HG02884 (cell line): ENCODE measurements at regions not wholly inside any gene's neighbourhood (a gene's known extent, or its start where the extent isn't known, plus 50 kb on each side); places are given as distances from the start of the nearest gene placed in this dataset.
"Not testable (repeated sequence)": the region's sequence is repeated elsewhere in the genome, so short reads cannot be mapped to it uniquely, and the experiment has no call there.

Experiments used
- ATAC-seq: cut with Tn5 transposase; IDR thresholded peaks from one replicate; pipeline ENCODE4 v1.9.1; 2021; ENCODE audit warnings: mild to moderate bottlenecking, moderate library complexity; ENCODE audit not compliant: unreplicated experiment

DNA sequence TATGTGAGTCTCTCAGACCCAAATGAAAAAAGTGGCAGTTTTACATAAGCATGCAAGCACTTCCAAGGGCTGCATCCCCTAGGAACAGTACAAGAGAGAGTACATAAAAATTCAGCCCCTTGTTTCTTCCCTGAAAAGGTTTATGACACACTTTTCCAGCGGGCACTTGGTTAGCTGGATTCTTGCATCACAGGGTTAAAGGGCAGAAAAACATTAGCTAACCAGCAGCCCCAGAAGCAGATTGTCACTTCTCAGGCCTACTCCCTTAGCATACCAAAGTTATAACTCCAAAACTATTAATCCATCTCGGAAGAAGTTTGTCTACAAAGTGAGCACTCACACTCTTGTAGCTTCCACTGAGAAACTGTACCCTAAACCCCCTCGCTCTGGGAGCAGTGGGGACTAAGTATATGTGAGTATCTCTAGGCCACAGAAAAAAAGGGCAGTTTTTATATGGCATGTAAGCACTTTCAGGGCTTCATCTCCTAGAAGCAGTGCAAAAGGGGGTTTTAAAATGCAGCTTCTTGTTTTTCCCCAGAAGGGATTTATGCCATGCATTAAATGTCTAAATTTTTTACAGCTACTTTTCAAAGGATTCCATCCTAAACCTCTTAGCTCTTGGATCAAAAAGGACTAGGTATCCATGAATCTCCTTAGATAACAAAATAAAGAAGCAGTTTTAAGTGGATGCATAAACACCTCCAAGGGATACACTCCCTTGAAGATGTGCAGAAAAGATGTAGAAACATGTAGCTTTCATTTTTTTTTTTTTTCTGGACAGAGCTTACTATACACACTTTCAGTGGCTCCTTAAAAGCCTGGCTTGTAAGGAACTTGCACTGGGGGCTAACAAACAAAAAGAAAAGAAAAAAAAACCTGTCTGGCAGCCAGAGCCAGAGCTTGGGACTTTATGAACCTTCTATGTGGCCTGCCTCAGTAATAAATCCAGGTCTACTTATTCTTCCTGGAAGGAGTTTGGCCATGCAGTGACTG, 956.7 kb downstream of the CCSER2 start:
- ATAC-seq, result no peak

GRCh38 chr10:85293483-85293882, 965.1 kb downstream of the CCSER2 start:
- ATAC-seq, result no peak

DNA sequence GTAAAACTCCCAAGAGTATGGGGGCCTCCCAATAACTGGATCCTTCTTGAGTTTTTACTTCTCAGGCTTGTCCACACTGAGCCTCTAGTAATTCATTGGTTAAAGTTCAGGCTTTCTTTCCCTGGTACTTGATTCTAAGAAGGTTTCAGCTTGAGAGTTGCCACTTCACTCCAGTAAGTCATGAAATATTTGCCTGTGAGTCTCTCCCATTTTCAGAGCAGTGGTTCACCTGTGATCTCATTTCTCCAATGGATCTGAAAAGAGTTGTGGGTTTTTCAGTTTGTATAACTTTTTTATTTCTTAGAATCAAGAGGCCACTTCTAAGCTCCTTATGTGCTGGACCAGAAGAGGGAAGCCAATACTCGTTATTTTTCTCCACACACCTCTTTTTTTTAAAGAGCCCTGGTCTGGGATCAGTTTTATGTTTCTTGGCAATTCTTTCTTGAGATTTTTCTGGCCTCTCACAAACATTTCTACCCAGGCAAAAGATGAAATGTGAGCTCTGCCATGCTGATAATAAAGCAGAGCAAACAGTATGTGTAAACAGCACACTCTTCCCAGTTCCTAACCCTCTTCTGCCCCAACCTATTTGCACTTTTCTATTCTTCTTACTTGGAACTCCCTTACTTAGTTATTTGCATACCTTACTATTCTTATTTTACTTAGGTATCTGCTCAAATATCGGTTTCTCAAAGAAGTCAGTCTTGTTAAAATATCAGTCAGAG, 983.4 kb downstream of the CCSER2 start:
- ATAC-seq, result no peak

DNA sequence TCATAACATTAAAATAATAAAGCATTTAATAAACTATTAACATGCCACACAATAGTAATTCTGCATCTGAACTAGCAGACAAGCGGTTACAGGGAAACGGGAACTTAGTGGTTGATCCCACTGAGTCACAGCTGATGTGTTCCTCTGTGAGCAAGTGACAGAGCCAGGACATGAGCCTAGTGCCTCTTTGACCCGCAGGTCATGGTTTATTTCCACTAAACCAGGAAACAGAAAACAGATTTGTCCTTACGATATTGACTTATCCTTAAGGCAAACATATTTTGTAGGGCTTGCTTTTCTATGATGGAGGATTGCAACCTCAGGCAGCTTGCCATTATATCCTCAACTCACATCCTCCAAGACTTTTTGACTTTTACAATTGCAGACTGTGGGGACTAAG, 987.3 kb downstream of the CCSER2 start:
- no peak for ATAC-seq

DNA sequence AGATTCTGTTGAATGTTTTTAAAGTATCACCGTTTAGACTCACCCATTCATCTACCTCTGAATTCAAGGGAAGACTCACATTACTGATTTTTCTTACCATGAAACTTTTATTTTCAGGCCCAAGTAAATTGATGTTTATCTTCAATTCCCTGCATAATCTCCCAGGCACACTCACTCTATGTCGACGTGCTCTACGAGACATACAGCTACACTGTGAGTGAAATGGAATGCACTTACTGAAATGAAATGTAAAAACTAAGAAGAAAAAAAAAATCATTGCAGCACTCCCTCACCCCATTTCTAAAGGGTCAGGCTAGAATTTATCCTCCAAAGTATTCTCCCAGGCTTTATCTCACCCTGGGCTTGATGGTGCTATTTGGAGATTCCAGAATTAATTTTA, 987.9 kb downstream of the CCSER2 start:
- ATAC-seq, result no peak

DNA sequence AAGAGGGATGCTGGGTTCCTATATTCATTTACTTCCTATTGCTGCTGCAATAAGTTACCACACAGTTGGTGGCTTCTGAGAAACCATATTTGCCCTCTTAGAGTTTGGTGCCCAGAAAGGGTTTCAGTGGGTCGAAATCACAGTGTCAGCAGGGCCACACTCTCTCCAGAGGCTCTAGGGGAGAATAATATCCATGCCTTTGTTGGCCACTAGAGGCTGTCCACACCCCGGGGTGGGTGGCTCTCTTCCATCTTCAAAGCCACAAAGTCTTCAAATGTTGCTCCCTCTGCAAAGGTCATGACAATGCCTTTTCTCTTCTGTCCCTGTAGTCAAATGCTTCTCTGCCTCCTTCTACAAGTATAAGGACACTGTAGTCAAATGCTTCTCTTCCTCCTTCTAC, 989.4 kb downstream of the CCSER2 start:
- ATAC-seq, result no peak

DNA sequence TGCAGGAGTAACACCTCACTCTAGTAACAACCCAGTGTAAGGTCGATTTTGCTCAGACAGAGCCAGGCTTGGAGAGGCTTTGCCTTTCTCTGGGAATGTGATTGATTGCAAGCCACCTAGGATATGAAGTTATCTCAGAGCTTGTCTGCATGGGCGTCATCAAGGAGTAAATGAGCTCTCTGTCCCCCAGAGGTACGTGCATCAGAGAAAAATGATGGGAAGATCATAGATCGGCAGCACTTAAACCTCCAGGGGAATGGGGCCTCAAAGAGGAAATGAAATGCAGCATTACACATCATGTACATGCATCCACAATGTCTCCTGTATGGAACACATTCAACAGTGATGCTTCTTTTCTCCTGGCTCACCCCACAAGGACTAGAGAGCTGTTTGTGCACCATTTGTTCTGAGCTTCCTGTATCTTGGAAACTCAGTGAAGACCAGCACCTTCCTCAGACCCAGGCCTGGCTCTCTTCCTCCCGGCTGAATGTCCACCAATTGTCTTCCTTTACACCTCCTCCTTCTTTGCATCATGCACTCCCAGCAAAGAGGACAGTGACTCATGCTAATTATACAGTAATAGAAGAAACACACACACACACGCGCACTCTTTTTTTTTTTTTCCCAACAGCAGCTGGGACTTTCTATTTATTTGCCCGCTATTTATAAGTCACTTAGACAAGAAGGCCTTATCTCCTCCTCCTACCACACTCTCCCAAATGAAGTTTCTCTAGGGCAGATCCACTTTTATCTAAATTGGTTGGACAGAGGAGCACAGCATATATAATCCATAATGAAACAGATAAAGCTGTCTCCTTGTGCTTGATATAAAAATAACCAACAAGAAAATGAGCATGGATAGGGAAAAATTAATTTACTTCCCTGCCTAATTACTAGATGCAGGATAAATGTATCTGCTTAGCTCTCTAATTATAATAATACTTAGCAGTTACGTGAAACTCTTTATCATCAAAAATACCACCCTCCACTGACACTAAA, 990.7 kb downstream of the CCSER2 start:
- ATAC-seq, result no peak

GRCh38 chr10:85319826-85320225, 991.4 kb downstream of the CCSER2 start:
- no peak for ATAC-seq

DNA sequence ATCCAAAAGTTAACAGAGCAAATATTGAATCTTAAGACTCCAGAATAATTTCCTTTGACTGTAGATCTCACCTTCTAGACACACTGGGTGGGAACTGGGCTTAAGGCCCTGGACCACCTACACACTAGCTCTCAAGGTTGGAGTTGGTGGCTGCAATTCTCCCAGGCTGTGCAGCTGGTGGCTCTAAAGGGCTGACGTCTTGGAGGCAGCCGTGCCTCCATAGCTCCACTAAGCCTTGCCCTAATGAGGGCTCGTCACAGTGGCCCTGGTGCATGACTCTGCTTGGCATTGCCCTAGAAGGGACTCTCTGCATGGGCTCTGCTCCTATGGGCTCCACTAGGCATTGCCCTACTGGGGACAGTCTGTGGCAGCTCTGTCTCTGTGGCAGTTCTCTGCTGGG, 1005.2 kb downstream of the CCSER2 start:
- no peak for ATAC-seq

DNA sequence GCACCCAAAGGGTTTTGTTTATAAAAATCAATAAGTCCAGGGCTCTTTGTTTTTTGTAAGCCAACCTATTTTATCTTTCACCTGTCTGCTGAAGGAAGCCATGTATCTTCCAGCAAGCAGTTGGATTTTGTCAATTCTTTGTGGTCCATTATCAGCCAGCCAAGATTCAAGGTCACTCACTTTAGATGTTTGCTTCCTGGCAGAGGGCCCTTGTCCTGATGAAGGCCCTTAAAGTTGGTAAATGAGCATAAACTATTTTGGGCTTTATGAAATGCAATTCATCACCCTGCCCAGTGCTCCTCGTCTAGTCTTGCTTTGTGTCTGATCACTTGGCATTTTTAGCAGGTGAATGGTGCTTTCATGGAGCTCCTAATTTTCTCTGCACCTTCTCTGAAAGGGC, 1004.2 kb downstream of the GRID1 start:
- ATAC-seq, result no peak

DNA sequence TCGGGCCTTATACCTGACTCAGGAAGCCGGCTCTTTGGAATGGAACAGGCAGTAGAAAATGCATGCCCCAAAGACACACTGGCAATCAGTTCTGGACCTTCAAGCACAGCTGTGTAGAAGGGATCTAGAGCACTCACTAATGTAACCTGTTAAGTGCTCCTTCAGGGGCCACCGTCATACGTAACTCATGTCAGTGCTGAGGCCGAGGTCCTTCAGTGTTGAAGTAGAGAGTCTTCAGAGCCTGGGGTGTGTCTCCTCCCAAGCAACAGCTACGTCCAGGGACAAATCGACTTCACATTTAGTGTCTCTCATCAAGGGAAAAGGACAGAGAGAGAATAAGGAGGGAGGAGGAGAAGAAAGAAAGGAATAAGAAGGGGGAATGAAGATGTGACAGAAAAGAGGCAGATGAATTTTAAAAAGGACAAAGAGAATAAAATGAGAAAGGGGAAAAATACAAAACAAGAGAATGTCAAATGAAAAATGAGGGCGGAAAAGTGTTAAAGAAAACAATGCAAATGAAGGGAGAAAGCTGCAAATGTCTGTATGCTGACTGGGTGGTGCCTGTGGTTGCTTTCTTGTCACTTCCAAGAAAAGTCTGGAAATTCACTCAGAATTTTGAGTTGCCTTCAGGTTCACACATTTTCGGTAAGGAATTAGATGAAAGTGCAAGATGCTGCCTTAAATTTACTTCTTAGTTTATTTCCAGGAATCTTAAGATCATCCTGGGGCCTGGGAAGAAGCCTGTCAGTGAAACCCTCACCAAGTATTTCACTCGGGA, 989.4 kb downstream of the GRID1 start:
- ATAC-seq, result no peak

DNA sequence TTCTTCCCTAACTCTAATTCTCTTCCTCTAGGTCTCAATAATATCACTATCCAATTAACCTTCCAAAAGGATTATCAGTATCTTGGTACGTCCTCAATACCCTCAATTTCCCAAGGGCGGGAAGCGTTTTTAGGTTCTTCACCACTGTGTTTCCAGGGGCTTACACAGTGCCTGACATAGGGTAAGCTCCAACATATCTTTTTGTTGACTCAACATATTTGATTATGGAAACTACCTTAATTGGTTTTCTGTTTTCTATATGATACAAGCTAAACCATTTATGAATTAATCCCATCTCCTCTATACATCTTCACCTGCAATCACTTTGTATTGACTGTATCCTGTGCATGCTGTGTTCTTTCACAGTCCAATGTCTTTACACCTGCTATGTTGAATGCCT, 987.3 kb downstream of the GRID1 start:
- ATAC-seq, result no peak

DNA sequence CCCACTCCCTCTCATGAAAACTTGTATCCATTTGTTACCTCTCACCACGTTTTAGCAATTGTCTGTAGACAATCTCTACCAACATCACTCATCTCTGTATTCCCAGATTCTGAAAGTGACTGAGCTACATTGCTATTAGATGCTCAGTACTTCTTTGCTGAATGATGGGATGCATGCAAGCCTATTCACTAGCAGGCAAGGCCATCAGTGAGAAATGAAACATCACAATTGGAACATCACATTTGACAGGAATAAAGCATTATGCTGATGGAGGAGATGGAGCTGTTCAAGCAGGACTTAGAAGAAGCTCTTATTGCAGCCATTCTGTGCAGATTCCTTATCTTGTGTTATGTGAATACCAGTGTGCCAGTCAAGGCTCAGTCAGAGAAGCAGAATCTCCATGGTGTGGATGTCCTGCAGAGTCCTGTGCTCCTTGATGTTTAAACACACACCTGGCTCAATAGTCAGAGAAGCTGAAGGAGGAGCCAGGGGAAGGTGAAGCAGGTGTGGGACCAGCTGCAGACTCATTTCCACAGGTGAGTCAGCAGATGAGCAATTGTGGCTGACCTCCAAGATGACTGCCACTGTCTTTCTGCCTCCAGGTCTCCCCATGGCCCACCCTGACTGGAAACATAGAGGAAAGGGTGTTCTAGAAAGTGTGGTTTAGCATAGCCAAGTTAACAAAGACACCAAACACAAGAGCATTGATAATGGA, 965.5 kb downstream of the GRID1 start:
- ATAC-seq, result no peak

- ATAC-seq, result no peak
These were observed 964.1 kb downstream of the GRID1 start for GRCh38 chr10:85402541-85402940.

- ATAC-seq, result no peak
These were observed 959.5 kb downstream of the GRID1 start for GRCh38 chr10:85407088-85407487.

DNA sequence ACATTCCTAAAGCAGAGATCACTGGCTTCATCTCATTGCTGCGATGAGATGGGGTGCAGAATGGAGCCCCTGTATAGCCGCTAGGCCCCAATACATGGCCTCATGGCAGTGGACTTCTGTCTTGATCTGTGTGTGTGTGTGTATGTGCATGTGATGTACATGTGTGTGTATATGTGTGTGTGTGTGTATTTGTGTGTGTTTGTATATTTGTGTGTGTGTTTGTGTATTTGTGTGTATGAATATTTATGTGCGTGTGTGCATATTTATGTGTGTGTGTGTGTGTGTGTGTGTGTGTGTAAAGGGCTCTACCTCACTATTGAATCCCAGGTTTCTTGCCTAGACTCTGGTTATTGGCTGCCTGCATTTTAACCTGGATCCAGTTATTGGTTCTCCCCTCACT, 958.2 kb downstream of the GRID1 start:
- ATAC-seq, result no peak

DNA sequence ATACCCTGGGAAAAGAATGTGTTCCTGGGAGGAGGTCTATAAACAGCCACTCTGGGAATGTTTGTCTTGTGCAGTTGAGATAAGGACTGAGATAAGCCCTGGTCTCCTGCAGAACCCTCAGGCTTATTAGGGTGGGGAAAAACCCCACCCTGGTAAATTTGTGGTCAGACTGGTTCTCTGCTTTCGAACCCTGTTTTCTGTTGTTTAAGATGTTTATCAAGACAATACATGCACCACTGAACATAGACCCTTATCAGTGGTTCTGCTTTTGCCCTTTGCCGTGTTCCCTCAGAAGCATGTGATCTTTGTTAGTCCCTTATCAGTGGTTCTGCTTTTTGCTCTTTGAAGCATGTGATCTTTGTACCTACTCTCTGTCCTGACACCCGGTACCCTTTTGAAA, 956.0 kb downstream of the GRID1 start:
- not testable (repeated sequence) for ATAC-seq

DNA sequence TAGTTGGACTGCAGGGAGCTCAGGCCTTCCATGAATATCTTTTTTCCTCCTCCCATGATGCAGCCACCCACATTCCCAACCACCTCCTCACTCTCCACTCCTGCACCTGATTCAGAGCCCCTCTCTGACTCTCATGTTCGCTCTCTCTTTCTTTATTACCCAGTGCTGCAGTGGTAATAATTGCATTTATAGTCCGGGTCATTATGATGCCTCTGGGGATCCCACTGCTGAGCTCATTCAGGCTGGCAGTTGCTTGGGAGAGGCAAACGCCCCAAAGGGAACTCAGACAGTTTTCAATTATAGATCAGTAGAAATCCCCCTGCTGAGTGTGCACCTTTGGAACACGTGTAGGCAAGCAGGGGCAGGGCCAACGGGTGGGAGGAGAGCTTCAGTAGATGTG, 953.0 kb downstream of the GRID1 start:
- no peak for ATAC-seq

DNA sequence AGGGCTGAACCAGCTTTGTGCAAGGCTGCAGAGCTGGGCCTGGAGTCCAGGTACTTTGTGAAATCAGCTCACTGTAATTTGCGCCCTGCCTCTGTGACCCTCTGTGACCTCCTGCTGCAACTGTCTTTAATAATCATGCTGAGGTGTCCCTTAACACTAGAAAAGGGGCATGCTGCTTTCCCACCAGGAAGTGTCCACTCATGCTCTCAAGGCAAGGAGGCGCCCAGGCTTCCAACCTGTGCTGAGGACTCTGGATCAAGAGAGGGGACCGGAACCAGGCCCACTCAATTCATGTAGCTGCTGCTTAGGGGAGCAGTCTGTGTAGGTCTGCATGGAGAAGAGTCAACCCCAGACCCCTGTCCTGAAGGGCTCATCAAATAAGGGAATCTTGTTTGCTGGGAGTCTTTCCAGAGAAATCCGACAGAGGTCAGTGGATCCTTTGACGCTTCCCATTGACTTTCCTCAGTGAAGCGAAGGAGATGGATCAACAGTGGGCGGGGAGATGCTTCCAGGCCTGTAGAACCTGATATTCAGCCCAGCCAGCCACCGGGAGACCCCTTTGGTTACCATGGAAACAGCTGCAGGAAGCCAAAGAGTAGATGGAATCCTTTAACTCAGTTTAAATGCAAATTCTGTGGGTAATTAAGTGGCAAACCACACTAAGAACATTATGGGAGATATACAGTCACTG, 945.9 kb downstream of the GRID1 start:
- no peak for ATAC-seq
